SIG-M5 treated with dmso at 0.1 percent for 504 hours (cell line): ENCODE measurements at regions not wholly inside any gene's neighbourhood (a gene's known extent, or its start where the extent isn't known, plus 50 kb on each side); places are given as distances from the start of the nearest gene placed in this dataset.

ENCODE experiments used
- DNase-seq: peaks from one replicate; lab custom pipeline; 2025; ENCODE audit not compliant: unreplicated experiment; lab: John Stamatoyannopoulos, UW

DNA sequence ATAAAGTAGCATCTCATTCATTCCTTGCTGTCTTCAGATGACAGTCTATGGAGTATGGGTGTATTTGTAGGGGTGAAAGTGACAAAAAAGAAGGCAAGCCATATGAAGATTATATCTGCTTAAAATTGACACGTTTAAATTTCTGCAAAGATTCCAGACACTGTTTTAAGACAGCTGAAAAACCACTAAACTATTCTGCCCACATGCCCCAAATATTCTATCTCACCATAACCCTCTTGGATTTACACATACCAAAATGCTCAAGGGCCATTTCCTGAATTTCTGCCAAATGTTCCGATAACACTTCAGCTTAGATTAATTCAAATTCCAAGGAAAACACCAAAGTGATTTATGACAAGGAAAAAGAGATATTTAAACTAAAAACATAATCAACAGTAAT, 99.9 kb upstream of the IL6 start:
- no peak for DNase-seq

DNA sequence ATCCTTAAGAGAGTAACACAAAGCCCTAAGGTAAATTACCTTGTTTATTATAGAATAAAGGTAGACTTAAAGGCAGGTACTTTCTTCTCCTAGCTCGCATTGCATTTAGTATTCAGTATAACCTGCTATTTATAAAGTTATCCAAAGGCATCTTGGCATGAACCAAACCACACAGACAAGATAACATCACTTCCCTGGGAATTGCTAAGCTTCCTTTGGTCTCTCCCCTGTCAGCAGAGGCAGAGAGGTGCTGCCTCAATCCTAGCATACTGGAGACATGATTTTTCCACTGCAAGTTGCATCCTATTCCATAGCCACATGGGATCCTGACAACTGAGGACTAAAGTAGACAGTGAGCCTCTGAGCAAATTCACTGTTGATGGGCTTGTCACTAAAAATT, 101.7 kb upstream of the IL6 start:
- DNase-seq, result no peak

DNA sequence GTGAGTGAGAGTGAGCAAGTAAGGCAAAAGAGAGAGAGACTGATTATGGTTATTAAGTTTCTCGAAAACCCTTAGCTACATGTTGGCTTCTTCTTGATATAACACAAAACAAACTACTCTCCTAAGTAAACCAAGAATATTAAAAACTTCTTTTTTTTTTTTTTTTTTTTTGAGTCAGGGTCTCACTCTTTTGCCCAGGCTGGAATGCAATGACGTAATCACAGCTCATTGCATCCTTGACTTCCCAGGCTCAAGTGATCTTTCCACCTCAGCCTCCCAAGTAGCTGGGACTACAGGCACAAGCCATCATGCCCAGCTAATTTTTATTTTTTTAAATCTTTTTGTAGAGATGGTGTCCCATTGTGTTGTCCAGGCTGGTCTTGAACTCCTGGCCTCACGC, 102.2 kb upstream of the IL6 start:
- no peak for DNase-seq

- no peak for DNase-seq
Observed at GRCh38 chr7:22622116-22622785, 104.7 kb upstream of the IL6 start.

- no peak for DNase-seq
Observed at GRCh38 chr7:22618528-22618927, 108.5 kb upstream of the IL6 start.

- no peak for DNase-seq
Observed at GRCh38 chr7:22617166-22617565, 109.8 kb upstream of the IL6 start.

- no peak for DNase-seq
Observed at GRCh38 chr7:22613496-22613895, 113.5 kb upstream of the IL6 start.

GRCh38 chr7:22612776-22613175, 112.8 kb upstream of the STEAP1B start:
- DNase-seq, result no peak

DNA sequence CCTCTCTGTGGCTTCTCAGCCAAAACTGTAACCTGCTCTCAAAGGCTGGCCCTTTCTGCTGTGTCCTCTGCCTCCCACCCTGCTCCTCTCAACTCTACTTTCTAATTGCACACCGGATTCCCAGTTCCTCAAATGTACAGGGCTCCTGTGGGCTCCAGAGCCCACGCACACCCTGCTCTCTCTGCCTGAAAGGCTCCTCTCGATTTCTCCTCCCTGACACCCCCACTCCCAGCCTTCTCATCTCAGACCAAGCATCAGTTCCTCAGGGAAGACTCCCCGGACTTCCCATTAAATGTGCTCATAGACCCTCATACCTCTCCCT, 111.7 kb upstream of the STEAP1B start:
- no peak for DNase-seq

DNA sequence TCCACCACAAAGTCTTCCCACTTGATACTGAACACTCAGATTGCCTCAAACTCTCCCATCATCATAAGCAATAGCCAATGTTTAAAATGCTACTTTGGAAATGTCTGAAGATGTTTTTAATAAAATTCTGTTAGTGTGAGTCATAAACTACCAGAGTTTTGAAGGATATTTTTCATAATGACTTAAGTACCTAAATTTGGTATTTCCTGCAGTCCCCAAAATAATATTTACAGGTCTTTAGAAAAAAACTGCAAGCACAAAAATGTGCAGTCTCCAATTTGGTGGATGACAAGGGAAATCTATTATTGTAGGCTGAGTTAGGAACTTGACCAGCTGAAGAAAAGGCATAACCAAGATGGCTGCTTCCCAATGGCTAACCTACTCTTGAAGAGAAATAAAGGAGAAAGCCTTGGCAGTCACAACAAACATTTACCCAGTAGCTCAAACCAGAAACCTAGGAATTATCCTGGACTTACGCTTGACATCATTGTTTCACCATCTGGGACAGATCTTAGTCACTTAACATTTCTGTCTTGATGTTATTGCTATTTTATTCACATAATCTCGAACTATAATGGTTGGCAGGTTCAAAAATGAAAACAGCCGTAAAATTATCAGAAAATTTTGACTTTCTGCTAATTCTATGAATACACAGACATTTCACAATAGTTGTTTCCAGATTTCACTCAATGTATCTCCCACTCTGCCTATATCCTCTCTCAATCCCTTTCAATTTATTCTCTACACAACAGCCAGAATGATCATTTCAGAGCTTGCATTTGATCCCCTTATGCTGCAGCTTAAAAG, 111.2 kb upstream of the STEAP1B start:
- DNase-seq, result no peak

DNA sequence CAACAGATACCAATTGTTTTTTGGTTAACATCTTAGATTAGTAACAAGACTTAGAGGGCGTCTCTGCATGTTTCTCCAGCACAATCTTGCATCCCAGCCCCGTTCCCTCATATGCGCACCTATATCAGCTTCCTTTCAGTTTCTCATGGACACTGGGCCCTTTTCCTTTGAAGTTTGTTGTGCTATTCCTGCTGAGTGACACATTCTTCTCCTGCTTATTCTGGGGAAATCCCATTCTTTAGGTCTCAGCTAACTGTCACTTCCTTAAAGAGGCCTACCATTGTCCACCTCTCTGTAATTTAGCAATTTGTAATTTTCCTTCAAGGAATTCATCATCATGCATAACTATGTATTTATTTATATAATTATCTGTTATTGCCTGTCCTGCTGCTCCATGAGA, 110.3 kb upstream of the STEAP1B start:
- no peak for DNase-seq

DNA sequence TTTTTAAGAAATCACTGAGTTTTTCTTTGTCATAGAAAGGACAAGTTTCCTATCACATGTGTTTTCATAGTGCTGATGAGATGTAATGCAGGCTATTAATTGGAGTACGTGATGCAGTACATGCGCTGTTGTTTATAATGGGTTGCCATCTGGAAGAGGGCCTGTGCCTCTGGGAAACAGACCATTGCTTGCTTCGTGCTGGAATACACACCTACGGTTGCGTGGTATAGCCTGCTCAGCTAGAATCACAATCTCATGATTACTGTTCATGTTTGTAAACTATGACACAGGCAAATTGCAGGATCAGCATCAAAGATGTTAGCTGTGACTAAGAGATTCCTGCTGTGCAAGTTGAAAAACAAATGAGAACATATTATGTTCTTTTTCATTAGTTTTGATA, 107.2 kb upstream of the STEAP1B start:
- no peak for DNase-seq

DNA sequence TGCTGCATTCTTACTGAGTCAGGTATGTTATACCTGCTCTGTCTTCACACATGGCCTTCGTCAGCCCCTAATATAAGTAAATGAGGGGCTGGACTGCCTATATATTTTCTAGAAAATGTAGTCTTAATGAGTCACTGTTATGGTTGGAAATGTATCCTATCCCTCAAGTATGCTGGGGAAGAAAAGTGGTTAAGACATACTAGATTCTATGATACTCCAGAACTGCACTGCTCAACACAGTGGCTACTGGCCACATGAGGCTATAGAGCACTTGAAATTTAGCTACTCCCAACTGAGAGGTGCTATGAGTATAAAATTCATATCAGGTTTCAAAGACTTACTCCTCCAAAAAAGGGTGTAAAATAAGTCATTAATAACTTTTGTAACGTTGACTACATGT, 104.3 kb upstream of the STEAP1B start:
- no peak for DNase-seq

DNA sequence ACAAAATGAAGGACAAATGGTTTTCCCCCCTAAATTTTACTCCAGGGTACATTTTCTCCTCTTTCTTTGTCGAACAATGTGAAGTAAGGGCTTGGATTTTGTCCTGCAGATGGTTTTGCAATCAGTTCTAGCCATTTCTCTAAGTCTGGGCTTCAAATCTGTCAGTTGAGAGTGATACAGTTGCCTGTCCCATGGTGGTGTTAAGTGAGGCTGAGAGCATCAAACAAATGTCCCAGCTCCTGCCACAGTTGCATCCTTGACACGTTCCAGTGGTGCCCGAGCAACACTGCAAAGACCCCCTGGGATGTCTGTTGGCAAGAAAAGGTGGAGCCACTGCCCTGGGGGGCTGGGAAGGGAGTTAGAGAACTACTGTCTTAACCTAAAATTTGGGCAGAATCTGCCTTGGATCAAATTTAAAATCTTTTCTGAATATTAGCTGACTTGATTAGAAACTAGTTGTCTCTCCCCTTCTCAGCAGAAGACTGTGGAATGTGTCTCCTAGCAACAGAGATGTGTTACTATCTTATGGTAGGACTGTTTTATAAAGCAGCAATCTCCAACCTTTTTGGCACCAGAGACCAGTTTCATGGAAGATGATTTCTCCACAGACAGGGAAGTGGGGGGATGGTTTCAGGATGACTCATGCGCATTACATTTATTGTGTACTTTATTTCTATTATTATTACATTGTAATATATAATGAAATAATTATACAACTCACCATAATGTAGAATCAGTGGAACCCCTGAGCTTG, 102.0 kb upstream of the STEAP1B start:
- no peak for DNase-seq

- no peak for DNase-seq
Observed at GRCh38 chr7:22601408-22601807, 101.4 kb upstream of the STEAP1B start.

DNA sequence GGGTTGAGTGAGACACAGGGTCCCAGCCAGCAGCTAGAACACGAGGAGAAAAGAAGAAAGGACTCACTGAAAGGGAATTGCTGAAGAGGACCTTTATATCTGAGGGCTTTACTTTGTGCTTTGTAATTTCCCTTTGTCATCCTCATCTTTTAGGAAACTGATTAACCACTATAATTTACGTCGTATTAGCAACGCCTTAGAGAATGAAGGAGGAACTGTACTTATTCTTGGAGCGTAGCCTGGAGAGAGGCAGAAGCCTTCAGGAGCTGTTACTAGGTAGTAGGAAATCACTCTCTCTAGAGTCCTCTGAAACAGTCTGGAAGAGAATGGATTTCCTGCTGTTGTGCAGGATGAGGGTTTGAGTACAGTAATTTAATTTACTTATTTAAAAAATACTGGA, 101.0 kb upstream of the STEAP1B start:
- no peak for DNase-seq

GRCh38 chr7:22598318-22598920, 98.4 kb upstream of the STEAP1B start:
- no peak for DNase-seq

- no peak for DNase-seq
Observed at GRCh38 chr7:22597844-22598243, 97.9 kb upstream of the STEAP1B start.

DNA sequence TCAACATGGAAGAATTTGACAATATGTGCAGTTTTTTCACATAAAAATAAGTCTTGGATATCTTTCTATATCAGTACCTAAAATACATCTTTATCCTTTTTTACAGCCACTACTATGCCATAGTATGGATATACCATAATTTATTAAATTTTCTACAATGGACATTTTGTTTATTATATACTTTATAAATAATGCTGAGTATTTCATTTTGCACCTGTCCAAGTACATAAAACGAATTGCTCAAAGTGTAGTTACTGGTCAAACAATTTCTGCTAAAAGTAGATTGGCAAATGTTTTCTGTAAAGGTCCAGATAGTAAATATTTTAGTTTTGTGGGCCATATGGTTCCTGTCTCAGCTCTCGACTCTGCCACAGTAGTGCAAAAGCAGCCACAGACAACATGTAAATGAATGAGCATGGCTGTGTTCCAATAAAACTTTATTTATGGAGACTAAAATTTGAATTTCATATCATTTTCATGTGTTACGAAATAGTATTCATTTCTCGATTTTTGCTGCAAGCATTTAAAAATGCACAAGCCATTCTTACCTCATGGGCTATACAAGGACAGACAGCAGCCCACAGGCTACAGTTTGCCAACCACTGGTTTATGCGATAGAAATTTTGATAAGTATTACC, 96.9 kb upstream of the STEAP1B start:
- DNase-seq, result no peak

DNA sequence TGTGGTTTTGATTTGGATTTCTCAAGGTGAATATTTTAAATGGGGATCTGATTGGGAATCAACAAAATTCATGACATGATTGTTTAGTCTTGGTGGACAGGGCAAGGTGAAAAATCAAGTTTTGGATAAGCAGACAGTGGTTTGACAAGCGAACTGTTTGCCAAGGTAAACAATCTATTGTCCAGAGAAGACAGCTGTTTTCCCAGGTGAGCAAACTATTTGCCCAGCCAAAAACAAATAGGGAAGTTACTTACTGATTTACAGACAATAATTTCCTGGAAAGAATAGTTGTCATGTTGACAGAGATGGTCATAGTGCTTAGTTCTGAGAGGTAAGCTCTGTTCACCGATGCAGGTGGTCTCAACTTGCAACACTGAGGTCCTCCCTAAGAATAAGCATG, 94.0 kb upstream of the STEAP1B start:
- no peak for DNase-seq

DNA sequence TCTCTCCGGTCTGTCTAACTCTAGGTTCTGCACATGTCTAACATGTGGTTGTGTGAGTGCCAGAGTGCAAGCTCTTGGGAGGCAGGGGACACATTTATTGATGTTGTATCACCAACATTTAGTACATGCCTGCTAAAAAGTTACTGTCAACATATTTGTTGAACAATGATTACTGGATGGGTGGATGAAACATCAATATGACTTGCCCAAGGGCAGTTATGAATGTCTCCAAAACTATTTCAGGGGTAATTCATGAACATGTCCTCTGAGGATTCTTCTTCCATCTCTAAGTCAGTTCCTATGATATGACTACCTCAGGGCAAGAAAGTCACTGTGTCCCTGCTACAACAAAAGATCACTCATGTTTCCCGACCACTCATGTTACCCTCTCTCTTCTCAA, 91.3 kb upstream of the STEAP1B start:
- DNase-seq, result no peak
